ENCODE measurements at regions not wholly inside any gene's neighbourhood (a gene's known extent, or its start where the extent isn't known, plus 50 kb on each side); places are given as distances from the start of the nearest gene placed in this dataset.
A peak's percentile ranks its signal among the peaks of the same experiment; 100 is the strongest.

- intact Hi-C loops (cut with DNase I) = no loop called here
- no peaks in the 10 kb centered on the region for H3K27me3 ChIP-seq
- H3K27ac ChIP-seq = no peak overlapping the region
- no peak overlapping the region for H3K4me3 ChIP-seq
- H3K9me3 ChIP-seq = no peaks in the 10 kb centered on the region
- 66 to 74% (median 68%) methylated on average over 2 of the region's 2 CpGs for WGBS, 4 donors
- H3K4me1 ChIP-seq = peaks cover 0 to 4% (median 0%) of the 10 kb centered on the region in 12 donors
- ATAC-seq (no peak), DNase-seq (no peak)
- TF ChIP-seq CTCF (IDR thresholded peaks at IDR 0.05) (no peak), POLR2A (IDR thresholded peaks at IDR 0.05) (no peak)
- H3K36me3 ChIP-seq = no peaks in the 10 kb centered on the region
Observed at GRCh38 chr13:108360139-108360538, 90.6 kb downstream of the TNFSF13B start.

- ATAC-seq (no peak), DNase-seq (peak in 1 of 5 donors; percentile 41)
- no peaks in the 10 kb centered on the region for H3K27me3 ChIP-seq
- H3K4me3 ChIP-seq = no peak overlapping the region
- H3K27ac ChIP-seq = no peak overlapping the region
- H3K4me1 ChIP-seq = peaks cover 0 to 4% (median 0%) of the 10 kb centered on the region in 12 donors
- no peak for TF ChIP-seq CTCF (IDR thresholded peaks at IDR 0.05)
- no peak for TF ChIP-seq POLR2A (IDR thresholded peaks at IDR 0.05)
- intact Hi-C loops (cut with DNase I) = no loop called here
- no peaks in the 10 kb centered on the region for H3K36me3 ChIP-seq
- no peaks in the 10 kb centered on the region for H3K9me3 ChIP-seq
- WGBS, 4 donors = 63 to 73% (median 65%) methylated on average over 9 of the region's 9 CpGs
Observed at GRCh38 chr13:108361769-108362168, 92.3 kb downstream of the TNFSF13B start.

DNA sequence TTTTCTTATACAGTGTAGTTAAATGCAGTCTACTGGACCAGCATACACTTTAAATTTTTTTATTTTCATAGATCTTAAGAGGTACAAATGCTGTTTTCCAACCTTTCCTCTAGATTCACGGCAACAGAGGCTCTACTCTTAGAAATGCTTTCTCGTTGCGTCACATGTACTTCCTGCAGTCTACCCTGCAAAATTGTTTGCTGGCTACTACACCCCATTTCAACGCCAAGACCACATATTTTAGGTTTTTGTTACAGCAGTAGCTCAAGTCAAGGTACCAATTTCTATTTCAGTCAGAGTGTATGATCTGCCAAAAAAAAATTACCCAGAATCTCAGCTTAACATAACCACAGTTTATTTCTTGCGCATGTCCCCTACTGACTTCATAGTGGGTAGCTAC, 94.1 kb downstream of the TNFSF13B start:
- Histone ChIP-seq H3K36me3 (no peaks in the 10 kb centered on the region), H3K27ac (no peak overlapping the region), H3K9me3 (no peaks in the 10 kb centered on the region), H3K4me3 (no peak overlapping the region), H3K4me1 (peaks cover 0 to 4% (median 0%) of the 10 kb centered on the region in 12 donors), H3K27me3 (no peaks in the 10 kb centered on the region)
- DNase-seq = no peak
- ATAC-seq = no peak
- 74 to 79% (median 77%) methylated on average over 5 of the region's 5 CpGs for WGBS, 4 donors
- no peak for TF ChIP-seq POLR2A (IDR thresholded peaks at IDR 0.05)
- no peak for TF ChIP-seq CTCF (IDR thresholded peaks at IDR 0.05)
- intact Hi-C loops (cut with DNase I) = no loop called here

DNA sequence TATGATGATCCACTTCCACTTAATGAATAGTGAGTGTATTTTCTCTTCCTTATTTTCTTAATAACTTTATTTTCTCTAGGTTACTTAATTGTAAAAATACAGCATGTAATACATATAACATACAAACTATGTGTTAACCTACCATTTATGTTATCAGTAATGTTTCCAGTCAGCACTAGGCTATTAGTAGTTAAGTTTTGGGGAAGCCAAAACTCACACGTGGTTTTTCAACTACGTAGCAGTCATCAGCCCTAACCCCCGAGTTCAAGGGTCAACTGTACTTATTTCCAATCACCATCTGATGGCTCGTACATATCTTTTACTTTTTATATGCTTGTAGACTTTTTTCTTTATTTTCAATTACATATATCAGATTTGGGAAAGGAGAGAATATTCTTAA, 95.7 kb downstream of the TNFSF13B start:
- Histone ChIP-seq H3K4me1 (peaks cover 0 to 4% (median 0%) of the 10 kb centered on the region in 12 donors), H3K9me3 (no peaks in the 10 kb centered on the region), H3K27me3 (no peaks in the 10 kb centered on the region), H3K4me3 (no peak overlapping the region), H3K27ac (no peak overlapping the region), H3K36me3 (no peaks in the 10 kb centered on the region)
- TF ChIP-seq POLR2A (IDR thresholded peaks at IDR 0.05) (no peak), CTCF (IDR thresholded peaks at IDR 0.05) (no peak)
- DNase-seq (no peak), ATAC-seq (no peak)
- intact Hi-C loops (cut with DNase I) = no loop called here
- WGBS, 4 donors = 39 to 57% (median 46%) methylated on average over 4 of the region's 4 CpGs

Measured in heart left ventricle (tissue), 16 donors.